Medulla oblongata (tissue), 1 donor: ENCODE measurements at regions not wholly inside any gene's neighbourhood (a gene's known extent, or its start where the extent isn't known, plus 50 kb on each side); places are given as distances from the start of the nearest gene placed in this dataset.
A peak's percentile ranks its signal among the peaks of the same experiment; 100 is the strongest.

Source experiments
- DNase-seq: peaks from one replicate; pipeline ENCODE4 v3.0.0-alpha.2; 2015; ENCODE audit errors: extremely low spot score

DNA sequence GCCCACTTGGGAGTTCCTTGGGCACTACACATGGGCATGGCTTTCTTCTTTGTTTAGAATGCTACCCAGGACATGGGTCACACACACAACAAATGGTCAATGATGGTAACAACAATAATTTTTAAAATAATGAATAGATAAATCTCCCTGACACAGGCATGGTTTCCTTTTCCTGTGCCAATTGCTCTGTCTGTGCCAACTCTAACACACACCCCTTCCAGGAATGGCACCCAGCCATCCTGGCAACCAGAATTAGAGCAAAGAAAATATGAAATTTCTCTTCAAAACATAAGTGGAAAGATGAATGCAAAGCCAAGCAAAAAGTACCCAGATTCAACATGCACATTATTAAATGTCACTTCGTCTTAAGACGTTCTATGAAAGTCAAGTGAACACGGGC is 104.9 kb upstream of the SOX5 start:
- DNase-seq, result no peak

DNA sequence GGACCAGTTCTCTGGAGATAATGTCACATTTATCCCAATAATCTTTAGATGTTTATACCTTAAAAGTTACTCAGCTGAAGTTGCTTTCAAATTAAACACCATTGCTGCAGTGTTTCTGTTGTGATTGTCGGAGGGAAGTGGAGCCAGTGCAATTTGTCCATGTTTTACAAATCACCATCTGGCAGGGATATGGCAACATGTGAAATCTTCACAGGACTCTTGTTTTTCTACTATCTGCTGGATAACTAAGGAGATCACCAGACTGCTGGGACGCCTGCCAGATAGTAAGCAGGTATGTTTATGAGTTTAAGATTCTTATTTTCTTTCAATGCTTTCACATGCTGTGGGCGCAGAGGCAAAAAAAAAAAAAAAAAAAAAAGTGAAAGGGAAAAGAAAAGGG is 100.3 kb upstream of the SOX5 start:
- DNase-seq, result no peak

DNA sequence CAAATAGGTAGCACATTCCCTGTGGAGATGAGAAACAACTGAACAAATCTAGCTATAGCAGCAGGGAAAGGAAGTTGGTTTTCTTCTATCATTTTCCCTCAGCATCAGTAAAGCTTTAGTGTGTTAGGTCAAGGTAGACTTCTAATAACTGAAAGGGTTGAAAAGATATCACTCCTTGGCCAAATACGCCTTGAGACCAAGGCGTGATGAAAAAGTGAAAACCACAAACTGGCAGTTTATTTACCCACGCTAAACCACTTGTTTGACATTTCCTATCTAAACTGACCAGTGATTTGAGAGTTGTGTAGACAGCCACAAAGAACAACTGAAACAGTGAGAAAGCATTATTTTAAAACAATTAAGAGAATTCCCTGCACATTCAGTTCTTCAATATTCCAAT is 99.6 kb upstream of the SOX5 start:
- DNase-seq, result no peak

DNA sequence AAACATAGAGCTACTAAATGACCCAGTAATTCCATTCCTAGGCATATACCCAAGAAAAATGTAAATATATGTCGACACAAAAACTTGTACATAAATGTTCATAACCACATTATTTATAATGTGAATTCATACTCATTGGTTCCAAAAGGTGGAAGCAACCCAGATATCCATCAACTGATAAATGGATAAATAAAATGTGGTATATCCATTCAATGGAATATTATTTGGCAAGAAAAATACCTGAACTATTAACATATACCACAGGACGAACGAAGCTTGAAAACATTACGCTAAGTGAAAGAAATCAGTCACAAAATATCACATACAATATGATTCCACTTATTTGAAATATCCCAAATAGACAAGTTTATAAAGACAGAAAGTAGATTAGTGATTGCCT is 99.0 kb upstream of the SOX5 start:
- no peak for DNase-seq

DNA sequence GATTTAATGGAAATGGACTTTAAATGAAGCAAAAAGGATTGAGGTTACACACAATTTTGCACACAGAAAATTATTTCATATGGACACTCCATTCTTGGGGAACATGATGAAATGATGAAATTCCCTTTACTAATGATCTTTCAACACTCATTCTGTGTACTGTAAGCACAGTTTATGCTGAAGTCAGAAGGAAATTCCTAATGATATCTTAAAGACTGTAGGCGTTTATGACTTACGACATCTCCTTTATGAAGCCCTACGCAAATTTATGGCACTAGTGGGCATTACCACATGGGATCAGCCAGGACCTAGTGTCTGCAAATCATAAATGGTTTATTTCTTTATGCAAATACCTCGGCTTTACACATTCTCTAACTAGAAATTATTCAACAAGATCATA is 97.9 kb upstream of the SOX5 start:
- no peak for DNase-seq

DNA sequence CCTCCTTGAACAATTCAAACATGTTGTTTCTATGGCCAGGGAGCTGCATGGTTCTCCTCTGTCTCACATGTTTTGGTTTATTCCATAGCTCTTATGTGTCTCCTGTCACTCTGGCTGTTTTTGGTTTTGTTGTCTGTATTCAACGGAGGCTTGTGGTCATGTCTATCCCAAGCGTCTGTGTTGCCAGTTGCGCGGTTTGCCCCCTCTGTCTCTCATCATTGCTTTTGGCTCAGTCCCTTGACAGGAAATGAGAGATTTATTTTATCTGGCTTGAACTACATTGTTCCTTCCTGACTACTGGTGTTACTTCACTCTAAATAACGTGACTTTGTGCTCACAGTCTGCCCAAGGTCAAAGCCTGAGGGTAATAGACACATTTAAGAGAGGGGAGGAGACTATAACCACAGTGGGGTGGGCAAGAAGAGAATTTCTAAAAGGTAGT is 96.4 kb upstream of the SOX5 start:
- no peak for DNase-seq

DNA sequence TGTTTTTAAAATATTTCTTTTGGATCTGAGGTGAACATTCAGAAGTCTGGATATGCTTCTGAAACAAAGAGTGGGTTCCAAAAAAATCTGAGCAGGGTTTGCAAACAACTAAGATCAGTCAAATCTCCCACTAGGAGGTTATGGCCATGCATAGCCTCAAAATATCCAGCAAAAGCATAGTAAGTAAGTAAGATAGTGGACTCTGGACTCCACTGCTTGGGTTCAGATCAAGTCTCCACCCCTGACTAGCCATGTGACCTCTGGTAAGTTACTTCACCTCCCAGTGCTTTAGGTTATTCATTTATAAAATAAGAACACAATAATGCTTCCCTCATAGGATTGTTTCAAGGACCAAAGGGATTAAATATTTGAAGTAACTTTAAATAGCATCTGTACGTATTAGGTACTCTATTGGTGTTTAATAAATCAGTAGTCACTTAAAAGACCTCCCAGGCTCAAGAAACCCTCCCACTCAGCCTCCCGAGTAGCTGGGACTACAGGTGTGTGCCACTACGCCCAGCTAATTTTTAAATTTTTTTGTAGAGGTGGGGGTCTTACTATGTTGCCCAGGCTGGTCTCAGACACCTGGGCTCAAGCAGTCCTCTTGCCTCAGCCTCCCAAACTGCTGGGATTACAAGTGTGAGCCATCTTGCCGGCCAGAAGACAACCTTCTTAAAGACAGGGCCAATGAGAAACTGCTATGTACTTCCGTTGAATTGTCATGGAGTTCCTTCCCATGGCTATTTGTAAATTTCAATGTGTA is 95.7 kb upstream of the SOX5 start:
- DNase-seq, result no peak

DNA sequence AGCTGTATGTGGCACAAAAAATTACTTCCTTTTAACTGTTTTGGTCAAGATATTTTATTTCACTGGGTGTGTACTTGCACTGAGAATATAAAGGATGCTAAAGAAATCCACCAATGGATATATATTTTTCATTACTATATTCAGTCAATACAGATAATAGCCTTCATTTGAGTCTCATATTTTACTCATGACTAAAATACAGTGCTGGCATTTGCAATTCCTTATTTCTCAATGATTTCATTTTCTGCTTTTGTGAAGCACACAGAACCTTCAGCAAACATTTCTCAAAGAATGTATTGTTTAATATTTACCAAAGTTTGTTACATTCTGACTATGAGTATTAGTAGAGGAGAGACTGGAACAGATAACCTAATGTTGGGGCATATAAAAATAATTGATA is 93.2 kb upstream of the SOX5 start:
- DNase-seq, result no peak

DNA sequence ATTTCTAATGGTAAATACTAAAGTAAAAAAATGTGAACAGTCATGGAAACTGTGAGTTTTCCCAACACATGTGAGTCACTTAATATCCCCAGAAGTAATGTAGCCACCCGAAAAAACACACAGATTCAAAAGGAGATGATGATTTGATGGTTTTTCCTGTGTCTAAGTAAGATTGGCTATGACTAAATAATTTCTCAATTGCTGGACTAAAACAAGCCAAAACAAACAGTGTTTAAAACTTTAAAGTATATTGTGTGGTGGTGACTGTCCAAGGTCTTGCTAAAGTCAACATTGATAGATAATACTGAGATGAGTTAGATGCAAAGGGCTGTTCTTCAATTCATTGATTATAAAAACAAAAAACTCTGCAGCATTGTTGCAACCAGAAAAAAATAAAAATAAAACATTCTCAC is 89.6 kb upstream of the SOX5 start:
- no peak for DNase-seq

DNA sequence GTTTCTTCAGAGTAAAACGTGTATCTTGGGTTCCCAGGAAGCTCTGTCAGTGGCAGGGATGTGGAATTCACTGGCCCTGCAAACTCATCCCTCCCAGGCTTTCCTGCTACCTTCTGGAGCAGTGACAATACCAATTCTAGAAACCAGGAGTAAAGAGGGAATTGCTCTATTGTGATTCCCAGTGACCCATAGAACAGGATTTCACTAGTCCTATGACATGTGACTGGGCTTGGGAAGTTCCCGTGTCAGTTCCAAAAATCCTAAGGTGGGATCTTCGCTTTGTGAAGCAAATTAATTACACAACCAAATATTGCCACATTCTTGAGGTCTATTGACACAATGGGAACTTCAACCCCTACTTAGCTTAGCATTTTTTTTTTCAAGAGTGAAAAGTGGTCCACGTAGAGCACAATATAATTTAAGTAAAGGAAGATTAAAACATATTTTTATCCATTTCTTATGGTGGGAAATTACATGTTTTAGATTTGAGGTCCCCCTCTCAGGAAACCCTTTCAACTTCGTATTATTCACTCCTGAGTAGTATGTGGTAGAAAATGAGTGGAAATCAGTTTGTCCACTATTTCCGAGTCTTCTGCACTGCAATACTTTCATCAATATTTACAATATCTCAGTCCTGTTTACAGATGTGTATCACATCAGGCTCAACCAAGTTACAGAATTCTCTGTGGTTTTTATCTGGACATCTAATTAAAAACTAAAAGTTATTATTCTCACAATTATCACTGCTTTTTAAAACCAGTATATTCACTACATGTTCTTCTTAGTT is 88.9 kb upstream of the SOX5 start:
- DNase-seq, result no peak

DNA sequence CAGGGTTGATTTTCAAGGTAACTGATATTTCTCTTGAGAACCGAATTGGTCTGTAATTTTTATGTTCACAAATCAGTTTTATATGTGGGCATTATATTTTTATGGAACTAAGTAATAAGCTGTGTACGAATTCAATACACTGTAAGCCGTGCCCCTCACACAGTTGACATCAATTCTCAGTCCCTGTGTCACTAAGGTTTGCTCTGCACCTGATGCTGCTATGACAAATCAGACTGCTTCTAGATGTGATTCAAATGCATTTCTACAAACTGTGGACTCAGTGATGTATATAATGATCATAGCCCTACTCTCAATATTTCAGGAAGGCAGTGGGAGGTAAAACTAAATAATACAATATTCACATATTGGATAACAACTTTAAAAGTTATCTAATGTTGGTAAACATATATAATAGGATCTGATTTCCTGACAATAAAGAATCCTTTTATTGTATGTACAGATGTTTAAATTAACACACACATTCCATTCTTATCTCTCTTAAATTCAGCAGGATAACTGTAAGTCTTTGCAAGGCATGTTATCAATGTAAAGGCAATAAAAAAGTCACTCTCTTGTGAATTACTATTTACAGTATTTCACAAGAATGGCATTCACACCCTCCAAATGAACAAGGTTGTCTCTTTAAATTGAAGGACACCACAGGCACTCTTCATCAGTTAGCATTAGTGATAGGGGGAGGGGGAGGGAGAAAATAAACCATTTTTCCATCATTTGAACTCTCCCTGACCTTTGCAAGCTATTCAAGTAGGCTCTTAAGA is 87.2 kb upstream of the SOX5 start:
- DNase-seq, result no peak

DNA sequence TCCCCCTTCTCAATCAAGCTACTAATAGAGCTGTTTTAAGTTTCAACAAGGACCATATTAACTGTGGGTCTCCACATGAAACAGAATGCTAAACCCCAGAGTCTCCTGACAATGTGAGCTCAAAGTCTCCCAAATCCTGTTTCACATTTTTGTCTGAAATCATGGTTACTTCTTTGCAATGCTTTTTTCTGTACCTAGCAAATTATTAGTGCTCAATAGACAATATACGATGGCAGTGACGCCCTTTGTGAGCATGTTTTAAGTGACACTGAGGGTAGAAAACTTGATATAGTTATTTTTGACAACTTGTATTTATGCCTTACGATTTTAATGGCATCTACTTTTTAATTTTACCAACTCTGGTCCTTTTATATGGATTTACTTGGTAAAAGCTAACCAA is 85.4 kb upstream of the SOX5 start:
- no peak for DNase-seq

DNA sequence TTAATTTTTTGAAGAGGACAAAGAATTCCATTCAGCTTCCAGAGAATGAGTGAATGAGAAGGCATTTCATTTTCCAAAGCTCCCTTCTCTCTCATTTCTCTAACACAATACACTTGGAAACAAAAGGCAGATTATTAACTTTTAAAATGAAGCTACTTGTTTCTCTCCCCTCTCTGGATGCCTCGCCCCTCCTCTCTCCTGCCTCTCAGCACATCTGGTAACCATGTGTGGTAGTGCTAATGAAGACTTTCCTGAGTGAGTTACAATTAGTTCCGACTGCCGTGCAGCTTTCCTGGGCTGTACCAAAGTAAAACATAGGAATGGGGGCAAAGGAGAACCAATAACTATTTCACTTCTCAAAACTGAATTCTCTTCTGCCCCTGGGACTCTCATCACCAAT is 84.7 kb upstream of the SOX5 start:
- DNase-seq, result no peak

DNA sequence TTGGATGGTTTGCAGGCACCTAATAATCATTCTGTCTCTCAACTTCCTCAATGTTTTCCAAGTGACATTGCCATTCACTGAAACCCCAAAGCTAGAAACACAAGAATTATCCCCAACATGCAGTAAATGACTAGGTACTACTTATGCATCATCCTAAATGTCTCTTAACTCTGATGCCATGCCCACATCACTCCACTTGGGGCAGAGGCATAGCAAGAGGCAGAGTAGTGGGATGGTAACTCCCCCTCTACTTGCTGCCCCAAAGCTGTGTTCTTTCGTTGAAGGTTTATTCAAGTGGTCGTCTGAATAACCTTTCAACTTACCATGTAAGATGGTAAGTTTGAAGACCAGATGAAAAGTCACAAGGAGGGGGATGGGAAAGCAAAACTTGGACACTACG is 77.9 kb upstream of the SOX5 start:
- DNase-seq, result no peak

DNA sequence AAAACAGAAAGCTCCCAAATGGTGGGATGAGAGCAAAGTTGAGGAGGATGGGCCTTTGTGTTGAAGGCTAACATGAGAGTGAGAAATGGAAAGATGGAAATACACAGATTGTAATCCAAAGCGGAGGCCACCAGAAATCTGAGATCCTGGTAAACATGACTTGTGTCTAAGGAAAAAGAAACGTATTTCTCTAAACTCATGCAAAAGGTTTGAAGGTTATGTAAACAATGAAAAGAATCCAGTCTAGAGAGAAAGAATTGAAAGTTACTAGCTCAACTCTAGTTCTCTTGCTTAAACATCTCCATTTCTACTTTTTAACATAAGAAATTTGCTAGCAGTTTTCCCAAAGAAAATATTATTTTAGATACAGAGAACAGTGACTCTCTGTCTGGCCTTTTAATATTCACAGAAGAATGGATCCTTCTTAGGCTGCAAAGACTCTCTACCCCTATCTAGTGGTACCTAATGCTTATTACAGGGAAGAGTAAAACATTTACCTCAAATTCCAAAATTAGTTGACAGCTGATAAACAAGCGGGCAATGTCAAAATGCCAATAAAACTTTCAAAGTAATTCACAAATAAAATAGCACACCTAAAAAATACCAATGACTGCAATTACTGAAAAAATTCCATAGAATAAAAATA is 75.8 kb upstream of the SOX5 start:
- no peak for DNase-seq

DNA sequence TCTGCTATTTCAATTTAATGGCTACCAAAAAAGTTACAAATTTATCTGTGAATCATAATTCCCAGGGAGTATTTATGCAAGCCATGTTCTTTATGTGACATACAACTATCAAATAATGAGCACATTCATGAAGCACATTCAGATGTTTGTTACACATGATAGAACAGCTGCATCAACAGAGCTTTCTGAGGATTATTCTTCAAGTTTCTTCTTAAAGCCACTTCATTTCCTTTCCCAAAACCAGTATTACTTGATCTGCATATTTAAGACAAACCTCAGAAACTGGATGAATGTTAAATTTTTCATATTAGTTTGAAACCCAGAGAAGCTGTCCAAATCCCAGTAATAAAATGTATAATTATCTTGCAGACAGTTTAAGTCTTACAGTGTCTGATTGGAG is 73.6 kb upstream of the SOX5 start:
- DNase-seq, result no peak

DNA sequence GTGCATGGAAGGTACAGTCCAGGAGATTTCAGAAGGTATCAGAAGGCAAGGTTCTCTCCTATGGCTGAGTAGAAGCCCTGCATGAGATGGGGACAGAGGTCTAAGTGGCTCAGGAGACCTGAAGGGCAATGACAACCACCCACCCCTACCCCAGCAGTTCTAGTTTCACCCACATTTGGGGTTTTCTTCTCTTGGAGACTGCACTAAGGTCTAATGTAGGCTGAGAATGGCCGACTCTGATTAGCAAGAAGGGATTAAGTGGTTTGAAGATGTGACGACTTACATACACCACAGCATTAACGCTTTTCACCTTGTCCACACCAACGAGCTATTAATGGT is 71.7 kb upstream of the SOX5 start:
- no peak for DNase-seq

DNA sequence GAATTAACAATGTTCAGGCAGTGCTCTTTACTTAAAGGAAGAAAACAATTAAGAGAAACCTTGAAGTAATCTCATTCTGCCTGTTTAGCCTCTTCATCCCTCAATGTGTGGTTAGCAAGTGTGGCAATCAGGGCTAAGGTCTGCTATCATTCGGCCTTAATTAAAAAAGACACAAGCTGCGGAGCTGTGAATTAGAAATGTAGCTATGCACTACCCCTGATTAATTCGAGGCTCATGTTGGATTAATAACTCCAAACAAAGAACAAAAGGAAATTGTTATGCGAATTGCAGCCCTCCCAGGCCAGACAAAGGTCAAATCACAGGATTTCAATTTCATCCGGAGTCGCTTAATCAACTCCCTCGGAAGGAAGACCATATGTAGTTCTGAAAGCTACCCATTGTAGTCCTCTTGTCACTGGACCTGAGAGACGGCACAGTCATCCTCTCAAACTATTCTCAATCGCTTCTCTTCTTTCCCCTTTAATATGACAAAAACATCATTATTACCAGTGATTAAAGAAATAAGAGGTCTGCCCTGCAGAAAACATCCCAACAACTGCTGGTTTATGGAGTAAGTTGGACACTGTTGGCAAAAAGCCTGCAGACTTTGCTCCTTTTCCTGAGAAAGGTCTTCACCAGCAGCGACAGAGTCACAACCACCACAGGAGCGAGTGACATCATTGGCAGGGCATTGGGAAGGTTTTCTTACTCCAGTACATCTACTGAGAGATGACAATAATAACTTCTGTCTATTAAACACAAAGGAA is 71.1 kb upstream of the SOX5 start:
- DNase-seq, result no peak

DNA sequence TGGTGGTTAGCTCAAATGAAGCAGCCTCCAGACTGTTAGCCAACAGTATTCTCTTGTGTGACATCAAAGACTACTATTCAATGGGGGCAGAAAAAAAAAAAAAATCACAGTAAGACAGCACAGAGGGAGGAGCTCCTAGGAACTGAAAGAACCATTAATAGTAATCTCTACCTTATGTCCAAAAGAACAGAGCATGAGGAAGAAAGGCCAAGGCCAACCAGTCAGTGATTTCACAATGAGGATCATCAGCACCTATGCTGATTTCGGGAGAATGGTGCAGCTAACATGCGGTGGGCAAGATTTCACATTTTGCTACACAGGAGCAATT is 66.3 kb upstream of the SOX5 start:
- DNase-seq, result peak; percentile 21

DNA sequence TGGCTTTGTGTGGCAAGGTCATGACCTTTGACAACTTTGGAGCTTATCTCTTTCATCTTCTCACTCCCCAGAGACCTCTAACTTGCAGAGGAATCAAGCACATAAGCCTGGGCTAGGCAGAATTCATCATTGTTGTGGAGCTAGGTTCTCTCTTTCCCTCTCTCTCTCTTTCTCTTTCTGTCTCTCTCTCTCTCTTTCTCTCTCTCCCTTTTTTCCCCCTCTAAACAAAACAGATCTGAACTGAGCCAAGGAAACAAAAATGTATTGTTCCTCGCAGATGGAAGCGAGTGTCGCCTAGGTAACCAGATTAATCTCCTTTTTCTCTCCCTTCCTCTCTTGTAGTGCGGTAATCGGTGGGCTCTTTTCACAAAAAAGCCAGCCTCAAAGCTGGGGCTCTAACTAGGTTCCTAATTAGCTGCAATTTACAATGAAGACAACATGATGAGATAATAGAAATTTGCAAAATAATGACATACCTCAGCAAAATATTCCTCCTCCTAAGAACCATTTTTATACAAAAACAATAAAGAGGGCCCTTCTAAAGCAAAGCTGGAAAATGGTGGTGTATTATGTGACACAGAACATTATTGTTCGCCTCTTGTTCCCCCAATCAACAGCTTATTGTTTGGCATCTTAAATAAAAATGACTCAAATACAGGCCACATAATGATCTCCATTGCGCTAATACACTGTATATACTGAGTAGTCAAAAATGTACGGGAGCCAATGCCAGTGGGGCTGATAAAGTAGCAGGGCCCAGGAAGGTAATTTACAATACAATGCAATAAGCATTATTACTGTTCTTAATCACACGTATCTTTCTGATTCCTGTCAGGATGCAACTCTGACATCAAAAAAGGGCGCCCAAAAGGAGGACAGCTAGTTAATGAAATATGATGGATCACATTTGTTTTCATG is 65.7 kb upstream of the SOX5 start:
- DNase-seq, result no peak

DNA sequence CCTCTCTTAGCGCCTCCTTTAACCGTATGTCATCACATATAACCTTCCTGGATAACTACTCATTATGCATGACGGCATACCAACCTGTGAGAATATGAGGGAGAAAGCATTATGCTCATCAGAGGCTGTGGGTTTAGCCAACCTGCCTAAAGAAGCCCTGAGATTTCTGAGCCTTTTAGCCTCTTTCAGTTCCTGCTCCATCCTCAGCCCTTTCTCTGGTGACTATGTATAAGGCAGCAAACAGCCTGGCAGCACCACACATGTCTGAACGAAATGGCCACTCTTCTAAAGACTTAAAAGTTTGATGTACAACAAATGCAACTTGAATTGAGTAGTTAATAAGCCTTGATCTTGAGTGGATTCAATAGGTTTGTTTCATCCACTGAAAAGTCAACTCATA is 64.8 kb upstream of the SOX5 start:
- no peak for DNase-seq
